GM12875 (cell line): ENCODE measurements at regions not wholly inside any gene's neighbourhood (a gene's known extent, or its start where the extent isn't known, plus 50 kb on each side); places are given as distances from the start of the nearest gene placed in this dataset.

Experiments used
- H3K4me3 ChIP-seq: one replicate; pipeline ENCODE4 v1.5.1; 2011; ENCODE audit warnings: low read depth, low read length, control low read depth
- TF ChIP-seq, protein P1 (sequence below): IDR thresholded peaks from 2 replicates; pipeline ENCODE4 v1.5.1; 2011; ENCODE audit warnings: low read depth, mild to moderate bottlenecking, control low read depth, inconsistent platforms, low read length, moderate library complexity, borderline replicate concordance; ENCODE audit not compliant: insufficient read depth

GRCh38 chr16:86371083-86371803 lies 139.1 kb upstream of the FOXF1 start:
- TF ChIP-seq, protein P1, sequence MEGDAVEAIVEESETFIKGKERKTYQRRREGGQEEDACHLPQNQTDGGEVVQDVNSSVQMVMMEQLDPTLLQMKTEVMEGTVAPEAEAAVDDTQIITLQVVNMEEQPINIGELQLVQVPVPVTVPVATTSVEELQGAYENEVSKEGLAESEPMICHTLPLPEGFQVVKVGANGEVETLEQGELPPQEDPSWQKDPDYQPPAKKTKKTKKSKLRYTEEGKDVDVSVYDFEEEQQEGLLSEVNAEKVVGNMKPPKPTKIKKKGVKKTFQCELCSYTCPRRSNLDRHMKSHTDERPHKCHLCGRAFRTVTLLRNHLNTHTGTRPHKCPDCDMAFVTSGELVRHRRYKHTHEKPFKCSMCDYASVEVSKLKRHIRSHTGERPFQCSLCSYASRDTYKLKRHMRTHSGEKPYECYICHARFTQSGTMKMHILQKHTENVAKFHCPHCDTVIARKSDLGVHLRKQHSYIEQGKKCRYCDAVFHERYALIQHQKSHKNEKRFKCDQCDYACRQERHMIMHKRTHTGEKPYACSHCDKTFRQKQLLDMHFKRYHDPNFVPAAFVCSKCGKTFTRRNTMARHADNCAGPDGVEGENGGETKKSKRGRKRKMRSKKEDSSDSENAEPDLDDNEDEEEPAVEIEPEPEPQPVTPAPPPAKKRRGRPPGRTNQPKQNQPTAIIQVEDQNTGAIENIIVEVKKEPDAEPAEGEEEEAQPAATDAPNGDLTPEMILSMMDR: no peak
- H3K4me3 ChIP-seq: no peak overlapping the region

DNA sequence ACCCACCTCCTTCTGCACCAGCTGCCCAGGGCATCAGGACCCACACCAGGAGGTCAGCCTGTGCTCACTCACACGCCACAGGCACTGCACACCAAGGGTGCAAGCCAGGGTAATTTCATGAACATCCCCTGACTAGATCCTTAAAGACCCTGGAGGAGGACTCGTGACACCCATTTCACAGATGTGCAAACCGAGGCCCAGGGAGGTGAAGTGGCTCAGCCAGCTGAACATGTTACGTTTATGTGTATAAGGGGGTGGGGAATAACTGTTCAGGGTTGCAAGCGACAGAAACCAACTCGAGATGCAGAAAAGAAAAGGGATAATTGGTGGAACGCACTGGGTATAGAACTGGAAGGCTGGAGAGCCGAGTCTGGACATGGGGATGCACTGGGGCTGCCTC lies 138.1 kb upstream of the FOXF1 start:
- H3K4me3 ChIP-seq: no peak overlapping the region
- TF ChIP-seq, protein P1: no peak

GRCh38 chr16:86373276-86373901 lies 136.9 kb upstream of the FOXF1 start:
- H3K4me3 ChIP-seq: no peak overlapping the region
- TF ChIP-seq, protein P1: no peak

GRCh38 chr16:86374603-86375130 lies 135.7 kb upstream of the FOXF1 start:
- H3K4me3 ChIP-seq: no peak overlapping the region
- TF ChIP-seq, protein P1: no peak

GRCh38 chr16:86375364-86375763 lies 135.0 kb upstream of the FOXF1 start:
- TF ChIP-seq, protein P1: no peak
- no peak overlapping the region for H3K4me3 ChIP-seq

DNA sequence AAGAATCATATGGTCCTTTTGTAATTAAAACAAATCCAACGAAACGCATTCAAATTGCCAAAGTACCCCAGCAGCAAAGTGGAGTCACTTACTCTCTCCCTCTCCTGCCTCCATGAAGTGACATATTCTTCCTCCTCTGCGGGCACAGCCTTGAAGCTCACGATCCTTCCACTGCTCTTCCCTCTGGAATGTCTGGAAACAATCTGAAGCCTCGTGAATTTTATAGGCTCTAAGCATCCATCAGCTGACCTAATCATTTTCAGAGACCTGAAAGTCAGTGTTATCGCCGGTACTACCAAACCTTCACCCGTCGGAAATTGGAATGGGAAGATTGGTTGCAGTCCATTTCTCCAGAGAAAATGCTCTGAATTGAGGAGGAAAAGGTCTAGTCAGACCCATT lies 134.5 kb upstream of the FOXF1 start:
- TF ChIP-seq, protein P1: no peak
- no peak overlapping the region for H3K4me3 ChIP-seq

- TF ChIP-seq, protein P1: no peak
- H3K4me3 ChIP-seq: no peak overlapping the region
These were observed 133.5 kb upstream of the FOXF1 start for GRCh38 chr16:86376837-86377236.
